ENCODE measurements at regions not wholly inside any gene's neighbourhood (a gene's known extent, or its start where the extent isn't known, plus 50 kb on each side); places are given as distances from the start of the nearest gene placed in this dataset.

- WGBS (ENCODE audit: insufficient coverage) = 89% methylated on average over 4 of the region's 5 CpGs
- no peak for DNase-seq (ENCODE audit: low read depth in 4 of 6, low spot score in 6 of 6)
- no peak overlapping the region for H3K27ac ChIP-seq (ENCODE audit: low read depth, low read length)
Observed at GRCh38 chr5:6862306-6862705, 149.1 kb downstream of the TENT4A start.

GRCh38 chr5:6867712-6868111 lies 154.5 kb downstream of the TENT4A start:
- no peak for DNase-seq (ENCODE audit: low read depth in 4 of 6, low spot score in 6 of 6)
- H3K36me3 ChIP-seq (ENCODE audit: control insufficient read depth, insufficient read depth, low read length) = no peaks in the 10 kb centered on the region
- H3K27me3 ChIP-seq (ENCODE audit: control insufficient read depth, insufficient read depth, low read length) = no peaks in the 10 kb centered on the region
- H3K4me1 ChIP-seq (ENCODE audit: control insufficient read depth, insufficient read depth, low read length) = peaks cover 19% of the 10 kb centered on the region
- no peak overlapping the region for H3K27ac ChIP-seq (ENCODE audit: low read depth, low read length)
- no peak overlapping the region for H3K4me3 ChIP-seq (ENCODE audit: low read depth, low read length)
- no peaks in the 10 kb centered on the region for H3K9me3 ChIP-seq (ENCODE audit: control insufficient read depth, insufficient read depth, low read length)
- 95% methylated on average over 6 of the region's 6 CpGs for WGBS (ENCODE audit: insufficient coverage)

More at GRCh38 chr5:6862306-6862705, 149.1 kb downstream of the TENT4A start:
- no peaks in the 10 kb centered on the region for H3K36me3 ChIP-seq (ENCODE audit: control insufficient read depth, insufficient read depth, low read length)
- H3K4me1 ChIP-seq (ENCODE audit: control insufficient read depth, insufficient read depth, low read length) = peaks cover 7% of the 10 kb centered on the region
- H3K4me3 ChIP-seq (ENCODE audit: low read depth, low read length) = no peak overlapping the region
- H3K9me3 ChIP-seq (ENCODE audit: control insufficient read depth, insufficient read depth, low read length) = no peaks in the 10 kb centered on the region
- no peaks in the 10 kb centered on the region for H3K27me3 ChIP-seq (ENCODE audit: control insufficient read depth, insufficient read depth, low read length)

GRCh38 chr5:6868171-6868570 lies 154.9 kb downstream of the TENT4A start:
- H3K9me3 ChIP-seq (ENCODE audit: control insufficient read depth, insufficient read depth, low read length) = no peaks in the 10 kb centered on the region
- 25% methylated on average over 8 of the region's 9 CpGs for WGBS (ENCODE audit: insufficient coverage)
- H3K27me3 ChIP-seq (ENCODE audit: control insufficient read depth, insufficient read depth, low read length) = no peaks in the 10 kb centered on the region
- no peak overlapping the region for H3K4me3 ChIP-seq (ENCODE audit: low read depth, low read length)
- peak in 5 of 6 donors; percentile 18 to 81 (median 37) for DNase-seq (ENCODE audit: low read depth in 4 of 6, low spot score in 6 of 6)
- no peak overlapping the region for H3K27ac ChIP-seq (ENCODE audit: low read depth, low read length)
- peaks cover 19% of the 10 kb centered on the region for H3K4me1 ChIP-seq (ENCODE audit: control insufficient read depth, insufficient read depth, low read length)
- H3K36me3 ChIP-seq (ENCODE audit: control insufficient read depth, insufficient read depth, low read length) = no peaks in the 10 kb centered on the region

GRCh38 chr5:6868575-6869215 lies 155.5 kb downstream of the TENT4A start:
- peaks cover 19% of the 10 kb centered on the region for H3K4me1 ChIP-seq (ENCODE audit: control insufficient read depth, insufficient read depth, low read length)
- no peak overlapping the region for H3K4me3 ChIP-seq (ENCODE audit: low read depth, low read length)
- H3K36me3 ChIP-seq (ENCODE audit: control insufficient read depth, insufficient read depth, low read length) = no peaks in the 10 kb centered on the region
- H3K27me3 ChIP-seq (ENCODE audit: control insufficient read depth, insufficient read depth, low read length) = no peaks in the 10 kb centered on the region
- H3K9me3 ChIP-seq (ENCODE audit: control insufficient read depth, insufficient read depth, low read length) = no peaks in the 10 kb centered on the region
- DNase-seq (ENCODE audit: low read depth in 4 of 6, low spot score in 6 of 6) = no peak
- 95% methylated on average over 6 of the region's 11 CpGs for WGBS (ENCODE audit: insufficient coverage)
- no peak overlapping the region for H3K27ac ChIP-seq (ENCODE audit: low read depth, low read length)

- WGBS (ENCODE audit: insufficient coverage) = 96% methylated on average over 4 of the region's 7 CpGs
- Histone ChIP-seq H3K27me3 (ENCODE audit: control insufficient read depth, insufficient read depth, low read length) (no peaks in the 10 kb centered on the region), H3K36me3 (ENCODE audit: control insufficient read depth, insufficient read depth, low read length) (no peaks in the 10 kb centered on the region), H3K4me3 (ENCODE audit: low read depth, low read length) (no peak overlapping the region), H3K27ac (ENCODE audit: low read depth, low read length) (no peak overlapping the region), H3K4me1 (ENCODE audit: control insufficient read depth, insufficient read depth, low read length) (peaks cover 19% of the 10 kb centered on the region), H3K9me3 (ENCODE audit: control insufficient read depth, insufficient read depth, low read length) (no peaks in the 10 kb centered on the region)
- no peak for DNase-seq (ENCODE audit: low read depth in 4 of 6, low spot score in 6 of 6)
Observed at GRCh38 chr5:6869677-6870076, 156.4 kb downstream of the TENT4A start.

- Histone ChIP-seq H3K4me1 (ENCODE audit: control insufficient read depth, insufficient read depth, low read length) (peaks cover 9% of the 10 kb centered on the region), H3K4me3 (ENCODE audit: low read depth, low read length) (no peak overlapping the region), H3K27ac (ENCODE audit: low read depth, low read length) (no peak overlapping the region), H3K36me3 (ENCODE audit: control insufficient read depth, insufficient read depth, low read length) (no peaks in the 10 kb centered on the region), H3K27me3 (ENCODE audit: control insufficient read depth, insufficient read depth, low read length) (no peaks in the 10 kb centered on the region), H3K9me3 (ENCODE audit: control insufficient read depth, insufficient read depth, low read length) (no peaks in the 10 kb centered on the region)
- 87% methylated on average over 7 of the region's 12 CpGs for WGBS (ENCODE audit: insufficient coverage)
- no peak for DNase-seq (ENCODE audit: low read depth in 4 of 6, low spot score in 6 of 6)
Observed at GRCh38 chr5:6872441-6873160, 159.4 kb downstream of the TENT4A start.

- Histone ChIP-seq H3K36me3 (ENCODE audit: control insufficient read depth, insufficient read depth, low read length) (no peaks in the 10 kb centered on the region), H3K27ac (ENCODE audit: low read depth, low read length) (no peak overlapping the region), H3K4me3 (ENCODE audit: low read depth, low read length) (no peak overlapping the region), H3K9me3 (ENCODE audit: control insufficient read depth, insufficient read depth, low read length) (no peaks in the 10 kb centered on the region), H3K4me1 (ENCODE audit: control insufficient read depth, insufficient read depth, low read length) (peaks cover 3% of the 10 kb centered on the region), H3K27me3 (ENCODE audit: control insufficient read depth, insufficient read depth, low read length) (no peaks in the 10 kb centered on the region)
- 94% methylated on average over 2 of the region's 3 CpGs for WGBS (ENCODE audit: insufficient coverage)
- no peak for DNase-seq (ENCODE audit: low read depth in 4 of 6, low spot score in 6 of 6)
Observed at GRCh38 chr5:6873359-6873758, 160.1 kb downstream of the TENT4A start.

GRCh38 chr5:6875376-6875775 lies 162.1 kb downstream of the TENT4A start:
- DNase-seq (ENCODE audit: low read depth in 4 of 6, low spot score in 6 of 6) = no peak
- no peaks in the 10 kb centered on the region for H3K36me3 ChIP-seq (ENCODE audit: control insufficient read depth, insufficient read depth, low read length)
- 89% methylated on average over 2 of the region's 6 CpGs for WGBS (ENCODE audit: insufficient coverage)
- no peaks in the 10 kb centered on the region for H3K4me1 ChIP-seq (ENCODE audit: control insufficient read depth, insufficient read depth, low read length)
- H3K27me3 ChIP-seq (ENCODE audit: control insufficient read depth, insufficient read depth, low read length) = no peaks in the 10 kb centered on the region
- no peaks in the 10 kb centered on the region for H3K9me3 ChIP-seq (ENCODE audit: control insufficient read depth, insufficient read depth, low read length)
- H3K27ac ChIP-seq (ENCODE audit: low read depth, low read length) = no peak overlapping the region
- H3K4me3 ChIP-seq (ENCODE audit: low read depth, low read length) = no peak overlapping the region

- no peak overlapping the region for H3K4me3 ChIP-seq (ENCODE audit: low read depth, low read length)
- H3K9me3 ChIP-seq (ENCODE audit: control insufficient read depth, insufficient read depth, low read length) = no peaks in the 10 kb centered on the region
- no peaks in the 10 kb centered on the region for H3K27me3 ChIP-seq (ENCODE audit: control insufficient read depth, insufficient read depth, low read length)
- H3K4me1 ChIP-seq (ENCODE audit: control insufficient read depth, insufficient read depth, low read length) = no peaks in the 10 kb centered on the region
- H3K27ac ChIP-seq (ENCODE audit: low read depth, low read length) = no peak overlapping the region
- no peak for DNase-seq (ENCODE audit: low read depth in 4 of 6, low spot score in 6 of 6)
- WGBS (ENCODE audit: insufficient coverage) = 91% methylated on average over 9 of the region's 13 CpGs
- H3K36me3 ChIP-seq (ENCODE audit: control insufficient read depth, insufficient read depth, low read length) = no peaks in the 10 kb centered on the region
Observed at GRCh38 chr5:6877986-6878828, 165.0 kb downstream of the TENT4A start.

Measured in spinal cord (tissue), 9 donors.